Jurkat, Clone E6-1 (cell line): ENCODE measurements at regions not wholly inside any gene's neighbourhood (a gene's known extent, or its start where the extent isn't known, plus 50 kb on each side); places are given as distances from the start of the nearest gene placed in this dataset.

Experiments
- DNase-seq: peaks from one replicate; pipeline ENCODE4 v3.0.0-alpha.2; 2011; ENCODE audit warnings: low read depth, low spot score
- H3K4me3 ChIP-seq: 2 replicates; pipeline ENCODE4 v1.5.1; 2011; ENCODE audit warnings: mild to moderate bottlenecking, low read length, control low read depth, moderate library complexity

GRCh38 chr20:52683761-52684160 lies 288.4 kb upstream of the TSHZ2 start:
- DNase-seq = no peak

GRCh38 chr20:52682237-52682636 lies 289.9 kb upstream of the TSHZ2 start:
- no peak for DNase-seq
- H3K4me3 ChIP-seq = no peak overlapping the region

More at GRCh38 chr20:52683761-52684160, 288.4 kb upstream of the TSHZ2 start:
- H3K4me3 ChIP-seq = no peak overlapping the region

GRCh38 chr20:52681288-52681687 lies 290.9 kb upstream of the TSHZ2 start:
- no peak for DNase-seq
- H3K4me3 ChIP-seq = no peak overlapping the region

- no peak overlapping the region for H3K4me3 ChIP-seq
- no peak for DNase-seq
Measured at GRCh38 chr20:52677216-52677615, 294.9 kb upstream of the TSHZ2 start.

- DNase-seq = no peak
- no peak overlapping the region for H3K4me3 ChIP-seq
Measured at GRCh38 chr20:52676283-52676995, 295.7 kb upstream of the TSHZ2 start.

GRCh38 chr20:52675375-52675774 lies 296.8 kb upstream of the TSHZ2 start:
- no peak overlapping the region for H3K4me3 ChIP-seq
- no peak for DNase-seq

- H3K4me3 ChIP-seq = no peak overlapping the region
- no peak for DNase-seq
Measured at GRCh38 chr20:52668626-52669025, 303.5 kb upstream of the TSHZ2 start.

- DNase-seq = no peak
- no peak overlapping the region for H3K4me3 ChIP-seq
Measured at GRCh38 chr20:52667358-52667757, 304.8 kb upstream of the TSHZ2 start.

- DNase-seq = no peak
- no peak overlapping the region for H3K4me3 ChIP-seq
Measured at GRCh38 chr20:52665441-52665840, 306.7 kb upstream of the TSHZ2 start.

GRCh38 chr20:52655395-52655794 lies 316.8 kb upstream of the TSHZ2 start:
- no peak overlapping the region for H3K4me3 ChIP-seq
- no peak for DNase-seq

- no peak for DNase-seq
- H3K4me3 ChIP-seq = no peak overlapping the region
Measured at GRCh38 chr20:52654567-52654966, 317.6 kb upstream of the TSHZ2 start.

GRCh38 chr20:52652271-52652670 lies 319.9 kb upstream of the TSHZ2 start:
- no peak for DNase-seq
- H3K4me3 ChIP-seq = no peak overlapping the region

- DNase-seq = no peak
- no peak overlapping the region for H3K4me3 ChIP-seq
Measured at GRCh38 chr20:52649727-52650126, 322.4 kb upstream of the TSHZ2 start.

GRCh38 chr20:52645822-52646221 lies 326.3 kb upstream of the TSHZ2 start:
- DNase-seq = no peak
- H3K4me3 ChIP-seq = no peak overlapping the region

- no peak for DNase-seq
- no peak overlapping the region for H3K4me3 ChIP-seq
Measured at GRCh38 chr20:52643034-52643433, 329.1 kb upstream of the TSHZ2 start.

GRCh38 chr20:52637201-52637600 lies 335.0 kb upstream of the TSHZ2 start:
- no peak overlapping the region for H3K4me3 ChIP-seq
- DNase-seq = no peak

- H3K4me3 ChIP-seq = no peak overlapping the region
- no peak for DNase-seq
Measured at GRCh38 chr20:52631469-52631868, 340.7 kb upstream of the TSHZ2 start.

GRCh38 chr20:52630138-52630537 lies 342.0 kb upstream of the TSHZ2 start:
- no peak overlapping the region for H3K4me3 ChIP-seq
- no peak for DNase-seq

GRCh38 chr20:52624281-52624680 lies 347.9 kb upstream of the TSHZ2 start:
- no peak for DNase-seq
- H3K4me3 ChIP-seq = no peak overlapping the region

- no peak for DNase-seq
- H3K4me3 ChIP-seq = no peak overlapping the region
Measured at GRCh38 chr20:52622081-52622480, 350.1 kb upstream of the TSHZ2 start.

GRCh38 chr20:52621401-52621800 lies 350.8 kb upstream of the TSHZ2 start:
- DNase-seq = no peak
- H3K4me3 ChIP-seq = no peak overlapping the region
